NB4 (cell line): ENCODE measurements at regions not wholly inside any gene's neighbourhood (a gene's known extent, or its start where the extent isn't known, plus 50 kb on each side); places are given as distances from the start of the nearest gene placed in this dataset.

Experiments
- DNase-seq: peaks from one replicate; pipeline ENCODE4 v3.0.0; 2010; ENCODE audit warnings: low read depth
- H3K4me3 ChIP-seq: one replicate; pipeline ENCODE4 v1.5.1; 2011; ENCODE audit warnings: mild to moderate bottlenecking, low read depth, low read length, moderate library complexity
- MAX ChIP-seq: IDR thresholded peaks from 2 replicates; pipeline ENCODE4 v1.6.1; 2011; ENCODE audit warnings: low read depth, low read length
- MYC ChIP-seq: IDR thresholded peaks from 2 replicates; pipeline ENCODE4 v1.6.1; 2011; ENCODE audit warnings: low read depth, low read length
- POLR2A ChIP-seq: IDR thresholded peaks from 2 replicates; pipeline ENCODE4 v1.6.1; 2011; ENCODE audit warnings: mild to moderate bottlenecking; ENCODE audit not compliant: insufficient read length; ENCODE audit errors: extremely low read depth
- TF ChIP-seq, protein P1 (sequence below): IDR thresholded peaks from one replicate; pipeline ENCODE4 v1.5.1; 2012; ENCODE audit warnings: low read depth, low read length

GRCh38 chr20:1831606-1832005 lies 63.6 kb upstream of the SIRPA start:
- no peak overlapping the region for H3K4me3 ChIP-seq
- DNase-seq: peak; percentile 78
- TF ChIP-seq, protein P1, sequence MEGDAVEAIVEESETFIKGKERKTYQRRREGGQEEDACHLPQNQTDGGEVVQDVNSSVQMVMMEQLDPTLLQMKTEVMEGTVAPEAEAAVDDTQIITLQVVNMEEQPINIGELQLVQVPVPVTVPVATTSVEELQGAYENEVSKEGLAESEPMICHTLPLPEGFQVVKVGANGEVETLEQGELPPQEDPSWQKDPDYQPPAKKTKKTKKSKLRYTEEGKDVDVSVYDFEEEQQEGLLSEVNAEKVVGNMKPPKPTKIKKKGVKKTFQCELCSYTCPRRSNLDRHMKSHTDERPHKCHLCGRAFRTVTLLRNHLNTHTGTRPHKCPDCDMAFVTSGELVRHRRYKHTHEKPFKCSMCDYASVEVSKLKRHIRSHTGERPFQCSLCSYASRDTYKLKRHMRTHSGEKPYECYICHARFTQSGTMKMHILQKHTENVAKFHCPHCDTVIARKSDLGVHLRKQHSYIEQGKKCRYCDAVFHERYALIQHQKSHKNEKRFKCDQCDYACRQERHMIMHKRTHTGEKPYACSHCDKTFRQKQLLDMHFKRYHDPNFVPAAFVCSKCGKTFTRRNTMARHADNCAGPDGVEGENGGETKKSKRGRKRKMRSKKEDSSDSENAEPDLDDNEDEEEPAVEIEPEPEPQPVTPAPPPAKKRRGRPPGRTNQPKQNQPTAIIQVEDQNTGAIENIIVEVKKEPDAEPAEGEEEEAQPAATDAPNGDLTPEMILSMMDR: no peak
- TF ChIP-seq MYC: no peak
- no peak for TF ChIP-seq POLR2A
- TF ChIP-seq MAX: no peak

GRCh38 chr20:1831096-1831495 lies 64.1 kb upstream of the SIRPA start:
- TF ChIP-seq MAX (no peak), MYC (no peak), POLR2A (no peak)
- TF ChIP-seq, protein P1: no peak
- DNase-seq: peak; percentile 38
- H3K4me3 ChIP-seq: no peak overlapping the region

DNA sequence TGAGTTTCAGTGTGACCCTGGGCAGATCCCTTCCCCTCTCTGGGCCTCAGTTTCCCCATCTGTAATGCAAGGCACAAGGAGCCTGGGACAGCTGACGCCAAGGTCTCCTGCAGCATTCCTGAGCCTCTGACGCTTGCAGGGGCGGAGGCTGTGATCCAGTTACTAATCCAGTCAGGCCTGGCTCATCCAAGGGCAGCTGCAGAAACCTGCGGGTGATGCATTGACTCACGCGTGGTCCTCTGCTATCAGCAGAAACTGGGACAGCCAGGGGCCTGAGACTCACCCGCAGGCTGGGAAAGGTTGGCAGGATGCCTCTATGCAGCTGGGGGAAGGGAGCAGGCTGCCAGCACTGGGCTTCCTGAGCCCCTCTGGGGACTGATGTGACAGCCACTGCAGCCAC lies 65.0 kb upstream of the SIRPA start:
- no peak for DNase-seq
- no peak for TF ChIP-seq MYC
- TF ChIP-seq POLR2A: no peak
- TF ChIP-seq MAX: no peak
- TF ChIP-seq, protein P1: no peak
- H3K4me3 ChIP-seq: no peak overlapping the region

DNA sequence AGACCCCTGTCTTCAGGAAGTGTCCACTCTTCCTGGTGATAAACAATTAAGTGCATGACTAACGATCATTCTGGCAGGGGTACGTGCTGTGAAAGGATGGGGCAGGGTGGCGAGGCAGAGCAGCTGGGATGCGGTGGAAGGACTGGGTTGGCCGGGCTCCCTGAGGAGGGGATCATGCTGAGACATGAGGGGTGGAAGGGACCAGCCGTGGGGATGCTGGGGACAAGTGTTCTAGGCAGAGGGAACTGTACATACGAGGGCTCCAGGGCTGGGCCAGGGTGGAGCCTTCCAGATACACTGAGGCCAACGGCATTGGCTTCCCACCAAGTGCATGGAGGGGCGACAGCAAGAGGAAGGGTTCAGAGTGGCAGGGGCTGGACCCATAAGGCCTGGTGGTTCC lies 65.7 kb upstream of the SIRPA start:
- H3K4me3 ChIP-seq: no peak overlapping the region
- DNase-seq: no peak
- TF ChIP-seq POLR2A (no peak), MYC (no peak), MAX (no peak)
- TF ChIP-seq, protein P1: no peak

DNA sequence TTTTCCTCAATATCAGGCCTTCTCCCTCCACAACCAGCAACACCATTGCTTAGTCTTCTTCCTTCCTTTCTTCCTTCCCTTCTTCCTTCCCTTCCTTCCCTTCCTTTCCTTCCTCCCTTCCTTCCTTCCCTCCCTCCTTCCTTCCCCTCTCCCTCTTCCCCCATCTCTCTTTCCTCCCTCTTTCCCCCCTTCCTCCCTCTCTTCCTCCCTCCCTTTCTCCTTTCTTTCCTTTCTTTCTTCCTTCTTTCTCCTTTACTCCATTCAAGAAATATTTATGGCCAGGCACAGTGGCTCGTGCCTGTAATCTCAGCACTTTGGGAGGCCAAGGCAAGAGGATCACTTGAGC lies 66.4 kb upstream of the SIRPA start:
- no peak for DNase-seq
- H3K4me3 ChIP-seq: no peak overlapping the region
- TF ChIP-seq MYC: no peak
- no peak for TF ChIP-seq MAX
- no peak for TF ChIP-seq POLR2A
- TF ChIP-seq, protein P1: no peak

- DNase-seq: no peak
- TF ChIP-seq MAX (no peak), MYC (no peak), POLR2A (no peak)
- TF ChIP-seq, protein P1: no peak
- H3K4me3 ChIP-seq: no peak overlapping the region
These were observed 67.0 kb upstream of the SIRPA start for GRCh38 chr20:1827974-1828785.
